ENCODE measurements at regions not wholly inside any gene's neighbourhood (a gene's known extent, or its start where the extent isn't known, plus 50 kb on each side); places are given as distances from the start of the nearest gene placed in this dataset.

- Mint-ChIP-seq H3K27ac (no peak overlapping the region), H3K36me3 (no peaks in the 10 kb centered on the region), H3K4me3 (no peak overlapping the region), H3K4me1 (peaks cover 11% of the 10 kb centered on the region), H3K27me3 (ENCODE audit: insufficient read depth, low read depth) (peaks cover 11% of the 10 kb centered on the region), H3K9me3 (no peaks in the 10 kb centered on the region)
- Histone ChIP-seq H3F3A (ENCODE audit: low read depth) (no peaks in the 10 kb centered on the region), H3K4me2 (no peak overlapping the region), H3K27ac (no peak overlapping the region), H3K9ac (no peak overlapping the region), H3K79me2 (ENCODE audit: low read depth) (no peaks in the 10 kb centered on the region), H2AFZ (replicated peaks) (no peak overlapping the region), H3K9me3 (ENCODE audit: low read depth) (no peaks in the 10 kb centered on the region), H3K27me3 (no peaks in the 10 kb centered on the region), H3K36me3 (no peaks in the 10 kb centered on the region), H3K4me3 (no peak overlapping the region), H3K4me1 (peaks cover 7% of the 10 kb centered on the region), H4K20me1 (ENCODE audit: low read depth) (no peaks in the 10 kb centered on the region)
- TF ChIP-seq CTCF (IDR thresholded peaks at IDR 0.05) (no peak), EZH2phosphoT487 (IDR thresholded peaks at IDR 0.05) (no peak)
- DNase-seq (ENCODE audit: low spot score) = no peak
Observed at GRCh38 chr2:239574054-239574433, 173.2 kb upstream of the HDAC4 start.

DNA sequence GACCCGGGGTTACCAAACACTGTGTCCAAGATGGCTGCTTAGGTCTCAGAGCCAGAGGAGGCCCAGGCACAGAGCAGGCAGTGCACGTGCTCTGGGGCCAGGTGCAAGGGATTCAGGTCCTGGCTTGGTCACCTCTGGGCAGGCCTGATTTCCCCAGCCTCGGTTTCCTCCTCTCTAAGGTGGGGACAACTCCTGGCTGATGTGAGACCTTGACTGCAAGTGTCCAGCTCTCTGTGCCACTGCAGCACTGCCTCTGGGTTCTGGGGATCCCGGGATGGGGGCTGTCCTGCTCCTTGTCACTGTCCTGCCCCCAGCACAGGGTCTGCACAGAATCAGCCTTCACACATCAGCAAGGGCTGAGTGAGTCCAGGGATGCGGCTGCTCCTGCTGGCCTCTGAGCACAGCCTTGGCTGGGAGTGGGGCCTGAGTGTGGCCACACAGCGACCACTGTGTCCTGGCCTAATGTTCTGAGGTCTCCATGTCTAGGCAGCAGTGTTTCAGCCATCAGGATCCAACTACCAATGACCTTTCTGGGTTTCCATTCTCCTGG lies 170.2 kb upstream of the HDAC4 start:
- no peaks in the 10 kb centered on the region for H3K9me3 Mint-ChIP-seq
- H3K27me3 ChIP-seq = no peaks in the 10 kb centered on the region

DNA sequence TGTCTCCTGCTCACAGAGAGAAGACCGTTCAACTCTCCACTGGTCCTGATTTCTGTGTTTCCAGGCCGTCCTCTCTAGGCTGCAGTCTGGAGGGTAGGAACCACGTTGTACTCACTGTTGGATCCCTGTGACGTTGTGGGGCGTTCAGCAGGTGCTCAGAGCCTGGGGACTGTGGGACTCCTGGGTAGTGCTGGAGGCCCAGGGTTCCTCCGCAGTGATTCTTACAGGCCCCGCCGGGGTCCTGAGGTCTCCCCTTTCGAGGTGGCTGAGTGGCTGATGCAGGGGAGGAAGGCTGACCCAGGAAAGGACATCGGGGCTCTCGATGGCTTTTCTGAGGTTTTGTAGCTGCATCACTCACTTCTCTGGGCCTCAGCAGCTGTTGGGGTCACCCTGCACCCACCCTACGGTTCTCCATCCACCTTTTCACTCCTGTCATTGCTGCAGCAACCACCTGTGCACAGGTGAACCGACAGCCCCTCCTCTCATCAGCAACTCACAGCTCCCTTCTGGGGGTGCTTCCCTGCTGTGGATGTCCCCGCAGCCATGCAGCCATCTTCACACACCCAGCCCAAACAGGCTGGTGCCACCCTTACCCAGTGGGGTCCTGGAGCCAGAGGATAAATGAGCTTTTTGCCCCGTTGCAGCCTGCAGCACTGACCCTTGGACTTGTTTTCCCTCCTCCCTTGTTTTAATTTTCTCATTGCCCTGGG lies 169.6 kb upstream of the HDAC4 start:
- no peak overlapping the region for H2AFZ ChIP-seq (replicated peaks)
- no peak overlapping the region for H3K4me3 ChIP-seq
- Mint-ChIP-seq H3K36me3 (no peaks in the 10 kb centered on the region), H3K4me3 (no peak overlapping the region), H3K27me3 (ENCODE audit: insufficient read depth, low read depth) (peaks cover 10% of the 10 kb centered on the region), H3K27ac (peak overlapping the region; percentile 43), H3K9me3 (no peaks in the 10 kb centered on the region), H3K4me1 (peaks cover 11% of the 10 kb centered on the region)
- no peaks in the 10 kb centered on the region for H3K79me2 ChIP-seq (ENCODE audit: low read depth)
- H4K20me1 ChIP-seq (ENCODE audit: low read depth) = no peaks in the 10 kb centered on the region
- H3K36me3 ChIP-seq = no peaks in the 10 kb centered on the region
- no peak for DNase-seq (ENCODE audit: low spot score)
- H3K27me3 ChIP-seq = no peaks in the 10 kb centered on the region
- no peak overlapping the region for H3K27ac ChIP-seq
- TF ChIP-seq CTCF (IDR thresholded peaks at IDR 0.05) = no peak
- no peak for TF ChIP-seq EZH2 (IDR thresholded peaks at IDR 0.05)
- no peak for TF ChIP-seq EZH2phosphoT487 (IDR thresholded peaks at IDR 0.05)
- no peaks in the 10 kb centered on the region for H3K9me3 ChIP-seq (ENCODE audit: low read depth)
- no peak overlapping the region for H3K4me2 ChIP-seq
- peaks cover 7% of the 10 kb centered on the region for H3K4me1 ChIP-seq
- H3F3A ChIP-seq (ENCODE audit: low read depth) = no peaks in the 10 kb centered on the region
- H3K9ac ChIP-seq = no peak overlapping the region

More for the DNA sequence above, 170.2 kb upstream of the HDAC4 start:
- Histone ChIP-seq H3K9me3 (ENCODE audit: low read depth) (no peaks in the 10 kb centered on the region), H3K27ac (no peak overlapping the region), H3K4me2 (no peak overlapping the region), H3K4me3 (no peak overlapping the region), H3K79me2 (ENCODE audit: low read depth) (no peaks in the 10 kb centered on the region), H3F3A (ENCODE audit: low read depth) (no peaks in the 10 kb centered on the region), H4K20me1 (ENCODE audit: low read depth) (no peaks in the 10 kb centered on the region), H2AFZ (replicated peaks) (no peak overlapping the region), H3K36me3 (no peaks in the 10 kb centered on the region), H3K4me1 (peaks cover 7% of the 10 kb centered on the region), H3K9ac (no peak overlapping the region)
- no peak overlapping the region for H3K27ac Mint-ChIP-seq
- DNase-seq (ENCODE audit: low spot score) = no peak
- H3K36me3 Mint-ChIP-seq = no peaks in the 10 kb centered on the region
- peaks cover 11% of the 10 kb centered on the region for H3K4me1 Mint-ChIP-seq
- H3K27me3 Mint-ChIP-seq (ENCODE audit: insufficient read depth, low read depth) = peaks cover 10% of the 10 kb centered on the region
- TF ChIP-seq EZH2 (IDR thresholded peaks at IDR 0.05) (no peak), EZH2phosphoT487 (IDR thresholded peaks at IDR 0.05) (no peak), CTCF (IDR thresholded peaks at IDR 0.05) (no peak)
- no peak overlapping the region for H3K4me3 Mint-ChIP-seq

All from neural progenitor cell (in vitro differentiated cells).